ENCODE measurements at regions not wholly inside any gene's neighbourhood (a gene's known extent, or its start where the extent isn't known, plus 50 kb on each side); places are given as distances from the start of the nearest gene placed in this dataset.

- H3K9me3 ChIP-seq = no peaks in the 10 kb centered on the region
- no peaks in the 10 kb centered on the region for H3K36me3 ChIP-seq
- TF ChIP-seq POLR2AphosphoS5 (IDR thresholded peaks at IDR 0.05) = no peak
- TF ChIP-seq, protein P1, sequence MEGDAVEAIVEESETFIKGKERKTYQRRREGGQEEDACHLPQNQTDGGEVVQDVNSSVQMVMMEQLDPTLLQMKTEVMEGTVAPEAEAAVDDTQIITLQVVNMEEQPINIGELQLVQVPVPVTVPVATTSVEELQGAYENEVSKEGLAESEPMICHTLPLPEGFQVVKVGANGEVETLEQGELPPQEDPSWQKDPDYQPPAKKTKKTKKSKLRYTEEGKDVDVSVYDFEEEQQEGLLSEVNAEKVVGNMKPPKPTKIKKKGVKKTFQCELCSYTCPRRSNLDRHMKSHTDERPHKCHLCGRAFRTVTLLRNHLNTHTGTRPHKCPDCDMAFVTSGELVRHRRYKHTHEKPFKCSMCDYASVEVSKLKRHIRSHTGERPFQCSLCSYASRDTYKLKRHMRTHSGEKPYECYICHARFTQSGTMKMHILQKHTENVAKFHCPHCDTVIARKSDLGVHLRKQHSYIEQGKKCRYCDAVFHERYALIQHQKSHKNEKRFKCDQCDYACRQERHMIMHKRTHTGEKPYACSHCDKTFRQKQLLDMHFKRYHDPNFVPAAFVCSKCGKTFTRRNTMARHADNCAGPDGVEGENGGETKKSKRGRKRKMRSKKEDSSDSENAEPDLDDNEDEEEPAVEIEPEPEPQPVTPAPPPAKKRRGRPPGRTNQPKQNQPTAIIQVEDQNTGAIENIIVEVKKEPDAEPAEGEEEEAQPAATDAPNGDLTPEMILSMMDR (IDR thresholded peaks at IDR 0.05) = no peak
- no peak for TF ChIP-seq POLR2A (IDR thresholded peaks at IDR 0.05)
- no peak for TF ChIP-seq EP300 (IDR thresholded peaks at IDR 0.05)
- DNase-seq (ENCODE audit: low spot score in 2 of 2) = no peak
- H3K27me3 ChIP-seq = no peaks in the 10 kb centered on the region
- H3K4me1 ChIP-seq = peaks cover 18% of the 10 kb centered on the region
- 84% methylated on average over 3 of the region's 3 CpGs for WGBS
- H3K4me3 ChIP-seq = no peak overlapping the region
- no peak overlapping the region for H3K27ac ChIP-seq
Observed at GRCh38 chr11:13209379-13209778, 68.2 kb upstream of the BMAL1 start.

GRCh38 chr11:13210424-13210823, 67.2 kb upstream of the BMAL1 start:
- DNase-seq (ENCODE audit: low spot score in 2 of 2) = no peak
- Histone ChIP-seq H3K27me3 (no peaks in the 10 kb centered on the region), H3K27ac (no peak overlapping the region), H3K4me3 (no peak overlapping the region), H3K9me3 (no peaks in the 10 kb centered on the region), H3K36me3 (no peaks in the 10 kb centered on the region), H3K4me1 (peaks cover 18% of the 10 kb centered on the region)
- TF ChIP-seq POLR2A (IDR thresholded peaks at IDR 0.05) = no peak
- TF ChIP-seq, protein P1 (IDR thresholded peaks at IDR 0.05) = peak; percentile 27 to 54
- 11% methylated on average over 1 of the region's 1 CpG for WGBS

- H3K4me1 ChIP-seq = no peaks in the 10 kb centered on the region
- H3K4me3 ChIP-seq = no peak overlapping the region
- H3K27ac ChIP-seq = no peak overlapping the region
- no peak for DNase-seq (ENCODE audit: low spot score in 2 of 2)
- TF ChIP-seq POLR2AphosphoS5 (IDR thresholded peaks at IDR 0.05) (no peak), POLR2A (IDR thresholded peaks at IDR 0.05) (no peak), EP300 (IDR thresholded peaks at IDR 0.05) (no peak)
- TF ChIP-seq, protein P1 (IDR thresholded peaks at IDR 0.05) = no peak
- H3K27me3 ChIP-seq = no peaks in the 10 kb centered on the region
- 58% methylated on average over 5 of the region's 5 CpGs for WGBS
- no peaks in the 10 kb centered on the region for H3K9me3 ChIP-seq
- no peaks in the 10 kb centered on the region for H3K36me3 ChIP-seq
Observed at GRCh38 chr11:13214276-13214675, 63.3 kb upstream of the BMAL1 start.

- Histone ChIP-seq H3K36me3 (no peaks in the 10 kb centered on the region), H3K27me3 (no peaks in the 10 kb centered on the region), H3K4me3 (no peak overlapping the region), H3K4me1 (no peaks in the 10 kb centered on the region), H3K9me3 (no peaks in the 10 kb centered on the region), H3K27ac (no peak overlapping the region)
- TF ChIP-seq POLR2AphosphoS5 (IDR thresholded peaks at IDR 0.05) (no peak), POLR2A (IDR thresholded peaks at IDR 0.05) (no peak), EP300 (IDR thresholded peaks at IDR 0.05) (no peak)
- TF ChIP-seq, protein P1 (IDR thresholded peaks at IDR 0.05) = no peak
- no peak for DNase-seq (ENCODE audit: low spot score in 2 of 2)
- WGBS = 97% methylated on average over 4 of the region's 4 CpGs
Observed at GRCh38 chr11:13215149-13215548, 62.4 kb upstream of the BMAL1 start.

GRCh38 chr11:13216019-13216710, 61.4 kb upstream of the BMAL1 start:
- Histone ChIP-seq H3K27ac (no peak overlapping the region), H3K9me3 (no peaks in the 10 kb centered on the region), H3K4me3 (no peak overlapping the region), H3K27me3 (no peaks in the 10 kb centered on the region), H3K36me3 (no peaks in the 10 kb centered on the region), H3K4me1 (no peaks in the 10 kb centered on the region)
- TF ChIP-seq POLR2A (IDR thresholded peaks at IDR 0.05) = no peak
- TF ChIP-seq, protein P1 (IDR thresholded peaks at IDR 0.05) = no peak
- no peak for TF ChIP-seq EP300 (IDR thresholded peaks at IDR 0.05)
- TF ChIP-seq POLR2AphosphoS5 (IDR thresholded peaks at IDR 0.05) = no peak
- no peak for DNase-seq (ENCODE audit: low spot score in 2 of 2)
- WGBS = 63% methylated on average over 8 of the region's 8 CpGs
